GM19035 (cell line): ENCODE measurements at regions not wholly inside any gene's neighbourhood (a gene's known extent, or its start where the extent isn't known, plus 50 kb on each side); places are given as distances from the start of the nearest gene placed in this dataset.

Source experiments
- ATAC-seq: cut with Tn5 transposase; IDR thresholded peaks from one replicate; pipeline ENCODE4 v1.9.1; 2021; ENCODE audit not compliant: unreplicated experiment

- ATAC-seq: no peak
Observed at GRCh38 chr3:182052332-182052731, 340.6 kb downstream of the SOX2 start.

GRCh38 chr3:182052757-182053156 lies 341.0 kb downstream of the SOX2 start:
- ATAC-seq: no peak

- ATAC-seq: no peak
Observed at GRCh38 chr3:182058488-182058887, 346.8 kb downstream of the SOX2 start.

GRCh38 chr3:182063742-182064141 lies 352.0 kb downstream of the SOX2 start:
- no peak for ATAC-seq

GRCh38 chr3:182067423-182067822 lies 355.7 kb downstream of the SOX2 start:
- ATAC-seq: no peak

- ATAC-seq: no peak
Observed at GRCh38 chr3:182078316-182078715, 366.6 kb downstream of the SOX2 start.

- no peak for ATAC-seq
Observed at GRCh38 chr3:182078929-182079328, 367.2 kb downstream of the SOX2 start.

- no peak for ATAC-seq
Observed at GRCh38 chr3:182081096-182081495, 369.4 kb downstream of the SOX2 start.

- no peak for ATAC-seq
Observed at GRCh38 chr3:182083112-182083511, 371.4 kb downstream of the SOX2 start.

- no peak for ATAC-seq
Observed at GRCh38 chr3:182092662-182093262, 381.0 kb downstream of the SOX2 start.

GRCh38 chr3:182094321-182094720 lies 382.6 kb downstream of the SOX2 start:
- no peak for ATAC-seq

GRCh38 chr3:182104881-182105280 lies 393.2 kb downstream of the SOX2 start:
- no peak for ATAC-seq

- ATAC-seq: no peak
Observed at GRCh38 chr3:182105875-182106274, 394.1 kb downstream of the SOX2 start.

GRCh38 chr3:182108371-182108770 lies 396.6 kb downstream of the SOX2 start:
- ATAC-seq: no peak

GRCh38 chr3:182111967-182112366 lies 400.2 kb downstream of the SOX2 start:
- no peak for ATAC-seq

- no peak for ATAC-seq
Observed at GRCh38 chr3:182115328-182116015, 403.7 kb downstream of the SOX2 start.

- no peak for ATAC-seq
Observed at GRCh38 chr3:182116386-182116785, 404.7 kb downstream of the SOX2 start.

GRCh38 chr3:182117131-182117530 lies 405.4 kb downstream of the SOX2 start:
- no peak for ATAC-seq

GRCh38 chr3:182117583-182117982 lies 405.9 kb downstream of the SOX2 start:
- ATAC-seq: no peak

GRCh38 chr3:182118066-182118465 lies 406.3 kb downstream of the SOX2 start:
- ATAC-seq: no peak

- ATAC-seq: no peak
Observed at GRCh38 chr3:182121401-182121800, 409.7 kb downstream of the SOX2 start.

GRCh38 chr3:182122779-182123178 lies 411.1 kb downstream of the SOX2 start:
- ATAC-seq: no peak

GRCh38 chr3:182124187-182124586 lies 412.5 kb downstream of the SOX2 start:
- ATAC-seq: no peak
